ENCODE measurements at regions not wholly inside any gene's neighbourhood (a gene's known extent, or its start where the extent isn't known, plus 50 kb on each side); places are given as distances from the start of the nearest gene placed in this dataset.
A peak's percentile ranks its signal among the peaks of the same experiment; 100 is the strongest.

DNA sequence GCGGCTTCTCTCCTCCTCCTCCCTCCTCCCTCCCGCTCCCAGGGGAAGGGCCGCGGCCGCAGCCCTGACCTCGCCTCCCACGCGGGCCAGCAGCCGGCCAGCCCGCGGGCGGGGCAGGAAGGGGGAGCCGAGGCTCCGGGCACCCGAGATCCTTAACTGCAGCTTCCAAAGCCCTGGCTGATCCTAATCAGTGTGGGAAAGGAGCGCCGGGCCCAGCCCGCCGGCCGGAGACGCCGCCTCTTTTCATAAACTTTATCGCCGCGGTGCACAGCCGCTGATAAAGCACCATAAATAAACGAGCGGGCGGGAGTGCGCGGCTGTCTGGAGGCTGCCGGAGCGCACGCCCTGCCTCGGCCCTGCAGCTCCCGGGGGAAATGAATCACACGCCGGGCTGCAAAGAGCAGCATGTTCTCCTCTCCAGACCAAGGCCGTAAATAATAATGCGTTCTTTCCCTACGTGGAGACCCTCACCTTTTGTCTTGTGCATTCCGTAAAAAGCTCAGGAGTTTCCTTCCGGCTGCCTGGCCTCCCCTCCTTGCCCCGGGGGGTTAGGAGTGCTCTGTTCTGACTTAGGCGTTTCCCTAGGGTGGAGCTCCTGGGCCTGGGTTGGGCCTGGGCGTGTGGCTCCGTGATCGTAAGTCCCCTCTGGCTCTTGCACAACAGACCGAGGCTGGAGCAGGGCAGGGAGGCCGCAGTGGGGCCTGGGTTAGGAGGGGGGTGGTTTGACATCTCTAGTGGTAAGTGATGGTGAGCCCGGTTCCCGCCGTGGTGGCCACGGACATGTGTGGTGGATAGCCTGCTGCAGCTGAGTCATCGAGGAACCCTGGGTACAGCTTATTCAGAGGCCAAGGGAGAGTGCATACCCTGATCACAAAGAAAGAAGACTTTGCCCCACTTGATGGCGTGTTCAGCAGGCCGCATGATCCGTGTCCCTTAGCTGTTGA lies 132.6 kb upstream of the HES1 start:
- Histone ChIP-seq H3K79me2 (ENCODE audit: control insufficient read depth, insufficient read depth, low read length) (no peaks in the 10 kb centered on the region), H3K4me1 (ENCODE audit: control insufficient read depth, extremely low read depth, insufficient read depth, low read length) (peaks cover 24% of the 10 kb centered on the region), H2AFZ (ENCODE audit: control insufficient read depth, low read length) (peak overlapping the region; percentile 83), H3K4me2 (ENCODE audit: control insufficient read depth, extremely low read depth, insufficient read depth, low read depth, low read length) (peak overlapping the region; percentile 88), H3K27ac (ENCODE audit: control insufficient read depth, insufficient read depth, low read length) (peak overlapping the region; percentile 72), H3K27me3 (ENCODE audit: control insufficient read depth, extremely low read depth, insufficient read depth, low read length) (no peaks in the 10 kb centered on the region), H3K36me3 (ENCODE audit: control insufficient read depth in 2 of 2, extremely low read depth in 1 of 2, insufficient read depth in 2 of 2, low read length in 2 of 2) (no peaks in the 10 kb centered on the region), H3K4me3 (ENCODE audit: control insufficient read depth in 2 of 3, extremely low read depth in 1 of 3, insufficient read depth in 2 of 3, low read depth in 1 of 3, low read length in 3 of 3) (peak overlapping the region; percentile 27 to 61 (median 58)), H3K9ac (ENCODE audit: control insufficient read depth, extremely low read depth, insufficient read depth, low read length) (peak overlapping the region; percentile 74), H3K9me1 (ENCODE audit: control insufficient read depth, extremely low read depth, insufficient read depth, low read length) (no peaks in the 10 kb centered on the region), H4K20me1 (ENCODE audit: control insufficient read depth, extremely low read depth, insufficient read depth, low read length) (no peaks in the 10 kb centered on the region), H3K9me3 (ENCODE audit: control insufficient read depth, low read depth, low read length) (no peaks in the 10 kb centered on the region)
- no peak for TF ChIP-seq EZH2 (IDR thresholded peaks at IDR 0.05; ENCODE audit: low read length)
- TF ChIP-seq, protein P1, sequence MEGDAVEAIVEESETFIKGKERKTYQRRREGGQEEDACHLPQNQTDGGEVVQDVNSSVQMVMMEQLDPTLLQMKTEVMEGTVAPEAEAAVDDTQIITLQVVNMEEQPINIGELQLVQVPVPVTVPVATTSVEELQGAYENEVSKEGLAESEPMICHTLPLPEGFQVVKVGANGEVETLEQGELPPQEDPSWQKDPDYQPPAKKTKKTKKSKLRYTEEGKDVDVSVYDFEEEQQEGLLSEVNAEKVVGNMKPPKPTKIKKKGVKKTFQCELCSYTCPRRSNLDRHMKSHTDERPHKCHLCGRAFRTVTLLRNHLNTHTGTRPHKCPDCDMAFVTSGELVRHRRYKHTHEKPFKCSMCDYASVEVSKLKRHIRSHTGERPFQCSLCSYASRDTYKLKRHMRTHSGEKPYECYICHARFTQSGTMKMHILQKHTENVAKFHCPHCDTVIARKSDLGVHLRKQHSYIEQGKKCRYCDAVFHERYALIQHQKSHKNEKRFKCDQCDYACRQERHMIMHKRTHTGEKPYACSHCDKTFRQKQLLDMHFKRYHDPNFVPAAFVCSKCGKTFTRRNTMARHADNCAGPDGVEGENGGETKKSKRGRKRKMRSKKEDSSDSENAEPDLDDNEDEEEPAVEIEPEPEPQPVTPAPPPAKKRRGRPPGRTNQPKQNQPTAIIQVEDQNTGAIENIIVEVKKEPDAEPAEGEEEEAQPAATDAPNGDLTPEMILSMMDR (optimal IDR thresholded peaks at IDR 0.05 in 1 of 3, IDR thresholded peaks at IDR 0.05 in 1 of 3, conservative IDR thresholded peaks at IDR 0.05 in 1 of 3; ENCODE audit: extremely low read depth in 1 of 3, insufficient read depth in 2 of 3, low read length in 3 of 3), result no peak
- dilution Hi-C loops (cut with MboI; ENCODE audit: extremely low pct_ligation_motif_present, low sequenced_read_pairs), result no loop called here
- FAIRE-seq (peak; percentile 9), DNase-seq (ENCODE audit: low read depth, low spot score) (peak; percentile 26)

GRCh38 chr3:194005930-194006501 lies 129.9 kb upstream of the HES1 start:
- TF ChIP-seq EZH2 (IDR thresholded peaks at IDR 0.05; ENCODE audit: low read length), result no peak
- TF ChIP-seq, protein P1 (optimal IDR thresholded peaks at IDR 0.05 in 1 of 3, IDR thresholded peaks at IDR 0.05 in 1 of 3, conservative IDR thresholded peaks at IDR 0.05 in 1 of 3; ENCODE audit: extremely low read depth in 1 of 3, insufficient read depth in 2 of 3, low read length in 3 of 3), result no peak
- H3K4me2 ChIP-seq (ENCODE audit: control insufficient read depth, extremely low read depth, insufficient read depth, low read depth, low read length), result no peak overlapping the region
- H3K79me2 ChIP-seq (ENCODE audit: control insufficient read depth, insufficient read depth, low read length), result no peaks in the 10 kb centered on the region
- DNase-seq (ENCODE audit: low read depth, low spot score) (no peak), FAIRE-seq (no peak)
- H3K27ac ChIP-seq (ENCODE audit: control insufficient read depth, insufficient read depth, low read length), result no peak overlapping the region
- peaks cover 24% of the 10 kb centered on the region for H3K4me1 ChIP-seq (ENCODE audit: control insufficient read depth, extremely low read depth, insufficient read depth, low read length)
- H3K4me3 ChIP-seq (ENCODE audit: control insufficient read depth in 2 of 3, extremely low read depth in 1 of 3, insufficient read depth in 2 of 3, low read depth in 1 of 3, low read length in 3 of 3), result no peak overlapping the region
- no peak overlapping the region for H3K9ac ChIP-seq (ENCODE audit: control insufficient read depth, extremely low read depth, insufficient read depth, low read length)
- dilution Hi-C loops (cut with MboI; ENCODE audit: extremely low pct_ligation_motif_present, low sequenced_read_pairs), result no loop called here
- no peaks in the 10 kb centered on the region for H3K9me1 ChIP-seq (ENCODE audit: control insufficient read depth, extremely low read depth, insufficient read depth, low read length)
- no peaks in the 10 kb centered on the region for H4K20me1 ChIP-seq (ENCODE audit: control insufficient read depth, extremely low read depth, insufficient read depth, low read length)
- H2AFZ ChIP-seq (ENCODE audit: control insufficient read depth, low read length), result no peak overlapping the region
- H3K36me3 ChIP-seq (ENCODE audit: control insufficient read depth in 2 of 2, extremely low read depth in 1 of 2, insufficient read depth in 2 of 2, low read length in 2 of 2), result no peaks in the 10 kb centered on the region
- peaks cover 3% of the 10 kb centered on the region for H3K27me3 ChIP-seq (ENCODE audit: control insufficient read depth, extremely low read depth, insufficient read depth, low read length)
- no peaks in the 10 kb centered on the region for H3K9me3 ChIP-seq (ENCODE audit: control insufficient read depth, low read depth, low read length)

All from keratinocyte (primary cell).